WERI-Rb-1 (cell line): ENCODE measurements at regions not wholly inside any gene's neighbourhood (a gene's known extent, or its start where the extent isn't known, plus 50 kb on each side); places are given as distances from the start of the nearest gene placed in this dataset.

Source experiments
- DNase-seq: peaks from one replicate; pipeline ENCODE4 v3.0.0-alpha.2; 2020
- H3K27ac ChIP-seq: fragments of 250-450 bp; sonication (Bioruptor Pico); 2 replicates; pipeline ENCODE4 v1.5.1; 2020; ENCODE audit warnings: mild to moderate bottlenecking, moderate library complexity
- H3K27me3 ChIP-seq: fragments of 250-450 bp; sonication (Bioruptor Pico); 2 replicates; pipeline ENCODE4 v1.5.1; 2021; ENCODE audit warnings: mild to moderate bottlenecking, low read depth, moderate library complexity; ENCODE audit not compliant: insufficient read depth, severe bottlenecking
- H3K36me3 ChIP-seq: fragments of 250-450 bp; sonication (Bioruptor Pico); 2 replicates; pipeline ENCODE4 v1.5.1; 2020; ENCODE audit warnings: mild to moderate bottlenecking, moderate library complexity
- H3K4me3 ChIP-seq: 2 replicates; pipeline ENCODE4 v1.5.1; 2011; ENCODE audit warnings: low read depth, mild to moderate bottlenecking, control low read depth, low read length
- H3K9me3 ChIP-seq: fragments of 250-450 bp; sonication (Bioruptor Pico); 2 replicates; pipeline ENCODE4 v1.5.1; 2021; ENCODE audit warnings: mild to moderate bottlenecking, moderate library complexity; ENCODE audit not compliant: severe bottlenecking
- TF ChIP-seq, protein P1 (sequence below): IDR thresholded peaks from 2 replicates; pipeline ENCODE4 v1.5.1; 2011; ENCODE audit warnings: low read depth, mild to moderate bottlenecking, control low read depth, inconsistent platforms, low read length

DNA sequence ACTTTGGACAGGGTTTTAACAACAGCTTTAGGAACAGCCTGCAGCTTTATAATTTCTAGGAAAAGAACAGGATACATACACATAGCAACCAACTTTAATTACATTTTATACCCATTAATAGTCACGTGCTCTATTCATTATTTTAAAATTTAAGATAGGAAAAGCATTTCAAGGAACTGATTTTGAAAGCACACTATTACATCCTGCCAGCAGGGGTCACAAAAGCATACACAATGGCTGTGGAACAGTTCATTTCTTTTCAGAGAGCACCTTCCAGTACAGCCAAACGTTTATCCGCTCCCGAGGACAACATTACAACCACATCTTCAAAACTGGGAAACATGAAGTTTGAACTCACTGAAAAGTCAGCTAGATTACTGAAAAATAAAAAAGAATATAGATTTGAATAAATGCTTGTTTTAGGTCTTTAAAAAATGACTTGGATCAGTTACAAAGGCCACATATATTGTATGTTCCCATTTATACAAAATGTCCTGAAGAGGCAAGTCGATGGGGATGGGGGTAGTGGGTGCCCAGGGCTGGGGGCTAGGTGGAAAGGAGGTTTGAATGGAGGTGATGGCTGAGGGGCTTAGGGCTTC, 104.6 kb upstream of the EXOC2 start:
- peak; percentile 69 for DNase-seq
- Histone ChIP-seq H3K4me3 (no peak overlapping the region), H3K27me3 (no peaks in the 10 kb centered on the region), H3K9me3 (no peaks in the 10 kb centered on the region), H3K27ac (no peak overlapping the region), H3K36me3 (no peaks in the 10 kb centered on the region)
- TF ChIP-seq, protein P1, sequence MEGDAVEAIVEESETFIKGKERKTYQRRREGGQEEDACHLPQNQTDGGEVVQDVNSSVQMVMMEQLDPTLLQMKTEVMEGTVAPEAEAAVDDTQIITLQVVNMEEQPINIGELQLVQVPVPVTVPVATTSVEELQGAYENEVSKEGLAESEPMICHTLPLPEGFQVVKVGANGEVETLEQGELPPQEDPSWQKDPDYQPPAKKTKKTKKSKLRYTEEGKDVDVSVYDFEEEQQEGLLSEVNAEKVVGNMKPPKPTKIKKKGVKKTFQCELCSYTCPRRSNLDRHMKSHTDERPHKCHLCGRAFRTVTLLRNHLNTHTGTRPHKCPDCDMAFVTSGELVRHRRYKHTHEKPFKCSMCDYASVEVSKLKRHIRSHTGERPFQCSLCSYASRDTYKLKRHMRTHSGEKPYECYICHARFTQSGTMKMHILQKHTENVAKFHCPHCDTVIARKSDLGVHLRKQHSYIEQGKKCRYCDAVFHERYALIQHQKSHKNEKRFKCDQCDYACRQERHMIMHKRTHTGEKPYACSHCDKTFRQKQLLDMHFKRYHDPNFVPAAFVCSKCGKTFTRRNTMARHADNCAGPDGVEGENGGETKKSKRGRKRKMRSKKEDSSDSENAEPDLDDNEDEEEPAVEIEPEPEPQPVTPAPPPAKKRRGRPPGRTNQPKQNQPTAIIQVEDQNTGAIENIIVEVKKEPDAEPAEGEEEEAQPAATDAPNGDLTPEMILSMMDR = peak; percentile 79

DNA sequence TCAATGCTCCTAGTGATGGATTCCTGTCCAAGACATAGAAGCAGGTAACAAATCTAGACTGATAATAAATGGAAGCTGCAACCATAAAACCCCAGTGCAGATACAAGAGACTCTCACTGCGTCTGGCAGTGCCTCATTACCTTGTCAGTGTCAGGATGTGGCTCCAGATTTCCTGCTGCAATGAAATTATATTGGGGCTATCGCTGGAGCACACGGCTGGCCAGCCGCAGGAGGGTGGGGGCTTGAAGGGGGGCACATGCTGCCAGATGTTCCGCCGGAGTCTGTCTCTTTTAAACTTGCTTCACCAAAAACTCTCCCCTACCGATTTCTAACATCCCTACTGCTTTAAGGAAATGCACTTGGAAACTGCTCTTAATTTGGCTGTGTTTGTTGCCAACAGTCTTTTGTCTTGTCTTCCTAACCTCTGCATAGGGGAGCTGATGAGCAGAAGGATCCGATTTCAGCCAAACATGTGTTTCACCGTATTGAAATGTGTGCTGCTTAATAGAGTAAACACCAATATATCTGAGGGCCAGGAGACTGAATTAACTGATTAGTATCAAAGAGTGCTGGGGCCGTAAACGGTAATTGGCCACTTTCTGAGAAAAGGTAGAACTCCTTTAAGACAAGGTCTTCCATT, 102.2 kb upstream of the EXOC2 start:
- no peaks in the 10 kb centered on the region for H3K36me3 ChIP-seq
- no peak for DNase-seq
- TF ChIP-seq, protein P1 = no peak
- H3K27me3 ChIP-seq = no peaks in the 10 kb centered on the region
- H3K27ac ChIP-seq = no peak overlapping the region
- H3K9me3 ChIP-seq = no peaks in the 10 kb centered on the region
- no peak overlapping the region for H3K4me3 ChIP-seq

DNA sequence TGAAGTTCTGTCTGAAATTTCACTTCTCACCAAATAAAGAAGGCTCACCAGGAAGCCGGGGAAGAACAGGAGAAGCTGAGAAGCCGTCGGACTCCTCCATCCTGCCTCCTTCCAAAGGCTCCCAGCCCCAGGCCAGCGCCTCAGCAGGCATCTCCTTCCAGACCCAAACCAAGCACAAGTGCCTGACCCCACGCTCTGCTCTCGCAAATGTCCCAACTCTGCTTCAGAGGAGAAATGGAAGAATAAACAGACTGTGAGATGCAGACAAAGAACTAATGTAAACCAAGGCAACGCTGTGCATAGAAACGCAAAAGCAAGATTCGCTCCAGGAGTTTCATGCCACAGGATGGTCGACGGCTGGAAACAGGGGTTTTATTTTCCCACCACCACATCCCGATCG, 100.3 kb upstream of the EXOC2 start:
- Histone ChIP-seq H3K27me3 (no peaks in the 10 kb centered on the region), H3K27ac (no peak overlapping the region), H3K36me3 (no peaks in the 10 kb centered on the region), H3K9me3 (no peaks in the 10 kb centered on the region), H3K4me3 (no peak overlapping the region)
- DNase-seq = no peak
- TF ChIP-seq, protein P1 = no peak

DNA sequence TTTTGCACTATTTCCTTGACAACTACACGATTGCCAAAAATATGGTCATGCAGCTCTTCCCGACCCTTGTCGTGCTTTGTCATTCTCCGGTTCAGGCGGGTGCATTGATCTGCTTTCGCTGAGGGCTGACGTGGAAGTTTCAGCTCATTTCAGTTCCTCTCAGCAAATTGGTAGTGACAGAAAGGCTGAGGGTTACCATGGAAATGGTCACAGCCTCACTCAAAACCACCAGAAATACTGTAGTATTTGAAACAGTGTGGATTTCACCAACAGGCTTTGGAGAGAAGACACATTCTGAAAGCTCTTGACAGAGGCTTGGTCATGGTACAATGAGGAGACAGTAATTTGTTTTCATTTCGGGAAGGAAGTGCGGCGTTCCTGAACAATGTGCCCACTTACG, 99.7 kb upstream of the EXOC2 start:
- Histone ChIP-seq H3K27ac (no peak overlapping the region), H3K27me3 (no peaks in the 10 kb centered on the region), H3K9me3 (no peaks in the 10 kb centered on the region), H3K4me3 (no peak overlapping the region), H3K36me3 (no peaks in the 10 kb centered on the region)
- TF ChIP-seq, protein P1 = no peak
- DNase-seq = no peak

DNA sequence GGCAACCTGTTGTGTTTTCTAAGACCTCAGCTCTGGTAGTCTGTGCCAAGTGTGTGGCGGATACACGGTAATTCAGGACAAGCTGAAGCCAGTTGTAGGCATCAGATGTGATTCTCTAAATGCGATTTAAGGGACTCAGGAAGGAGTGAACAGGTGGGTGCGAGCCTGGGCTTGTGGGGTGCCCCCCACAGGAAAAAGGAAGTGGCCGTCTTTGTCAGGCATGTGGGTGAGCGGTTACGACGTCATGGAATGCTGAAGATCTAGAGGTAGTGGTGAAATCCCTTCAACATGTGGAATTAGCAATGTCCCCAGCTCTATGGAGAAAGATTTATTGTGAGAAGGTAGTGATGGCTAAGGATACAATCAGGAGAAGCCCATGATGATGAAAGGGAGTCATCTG, 95.1 kb upstream of the EXOC2 start:
- H3K27me3 ChIP-seq = no peaks in the 10 kb centered on the region
- no peak overlapping the region for H3K4me3 ChIP-seq
- no peaks in the 10 kb centered on the region for H3K36me3 ChIP-seq
- DNase-seq = no peak
- TF ChIP-seq, protein P1 = no peak
- no peak overlapping the region for H3K27ac ChIP-seq
- H3K9me3 ChIP-seq = no peaks in the 10 kb centered on the region
